Activated CD4-positive, alpha-beta T cell treated with anti-CD3 and anti-CD28 coated beads for 24 hours (primary cell): ENCODE measurements at regions not wholly inside any gene's neighbourhood (a gene's known extent, or its start where the extent isn't known, plus 50 kb on each side); places are given as distances from the start of the nearest gene placed in this dataset.
A peak's percentile ranks its signal among the peaks of the same experiment; 100 is the strongest.
"Not testable (repeated sequence)": the region's sequence is repeated elsewhere in the genome, so short reads cannot be mapped to it uniquely, and the experiment has no call there.

Source experiments
- DNase-seq, 2 donors: peaks; one replicate each; pipeline ENCODE4 v3.0.0-alpha.2; 2020; ENCODE audit warnings: low read depth in 2 of 2

GRCh38 chr14:37891500-37891899 is 296.1 kb downstream of the TTC6 start:
- DNase-seq, result not testable (repeated sequence)

- DNase-seq, result no peak
Observed at GRCh38 chr14:37894463-37894862, 299.0 kb downstream of the TTC6 start.

GRCh38 chr14:37899365-37899764 is 303.9 kb downstream of the TTC6 start:
- no peak for DNase-seq

GRCh38 chr14:37900561-37900960 is 305.1 kb downstream of the TTC6 start:
- DNase-seq, result no peak

GRCh38 chr14:37901978-37902377 is 305.7 kb upstream of the SSTR1 start:
- no peak for DNase-seq

- no peak for DNase-seq
Observed at GRCh38 chr14:37903343-37904191, 304.1 kb upstream of the SSTR1 start.

- no peak for DNase-seq
Observed at GRCh38 chr14:37924622-37925021, 283.1 kb upstream of the SSTR1 start.

- no peak for DNase-seq
Observed at GRCh38 chr14:37932008-37932407, 275.7 kb upstream of the SSTR1 start.

- no peak for DNase-seq
Observed at GRCh38 chr14:37932481-37932880, 275.2 kb upstream of the SSTR1 start.

- no peak for DNase-seq
Observed at GRCh38 chr14:37936971-37937370, 270.7 kb upstream of the SSTR1 start.

GRCh38 chr14:37939442-37940028 is 268.2 kb upstream of the SSTR1 start:
- no peak for DNase-seq

GRCh38 chr14:37945959-37946358 is 261.7 kb upstream of the SSTR1 start:
- no peak for DNase-seq

- no peak for DNase-seq
Observed at GRCh38 chr14:37946819-37947218, 260.9 kb upstream of the SSTR1 start.

GRCh38 chr14:37948266-37948665 is 259.4 kb upstream of the SSTR1 start:
- no peak for DNase-seq

GRCh38 chr14:37968664-37969240 is 239.0 kb upstream of the SSTR1 start:
- no peak for DNase-seq

- DNase-seq, result no peak
Observed at GRCh38 chr14:37969511-37969979, 238.2 kb upstream of the SSTR1 start.

GRCh38 chr14:37970696-37971095 is 237.0 kb upstream of the SSTR1 start:
- DNase-seq, result no peak

GRCh38 chr14:37972941-37973887 is 234.5 kb upstream of the SSTR1 start:
- DNase-seq, result no peak

GRCh38 chr14:37974421-37974820 is 233.3 kb upstream of the SSTR1 start:
- no peak for DNase-seq

GRCh38 chr14:37977481-37977880 is 230.2 kb upstream of the SSTR1 start:
- no peak for DNase-seq

- DNase-seq, result peak; percentile 18 to 22
Observed at GRCh38 chr14:37985826-37986470, 221.8 kb upstream of the SSTR1 start.
